GM18517 (cell line): ENCODE measurements at regions not wholly inside any gene's neighbourhood (a gene's known extent, or its start where the extent isn't known, plus 50 kb on each side); places are given as distances from the start of the nearest gene placed in this dataset.

Experiments
- ATAC-seq: cut with Tn5 transposase; IDR thresholded peaks from one replicate; pipeline ENCODE4 v1.9.1; 2021; ENCODE audit warnings: mild to moderate bottlenecking, moderate library complexity; ENCODE audit not compliant: unreplicated experiment

GRCh38 chr2:153106802-153107477 lies 371.6 kb downstream of the RPRM start:
- peak; percentile 55 for ATAC-seq

GRCh38 chr2:153105829-153106578 lies 372.6 kb downstream of the RPRM start:
- ATAC-seq = no peak

- ATAC-seq = no peak
These were observed 377.4 kb downstream of the RPRM start for GRCh38 chr2:153101187-153101586.

GRCh38 chr2:153100151-153100550 lies 378.4 kb downstream of the RPRM start:
- no peak for ATAC-seq

- no peak for ATAC-seq
These were observed 379.7 kb downstream of the ARL6IP6 start for GRCh38 chr2:153098073-153098472.

- no peak for ATAC-seq
These were observed 377.9 kb downstream of the ARL6IP6 start for GRCh38 chr2:153096272-153096671.

GRCh38 chr2:153091344-153091743 lies 372.9 kb downstream of the ARL6IP6 start:
- ATAC-seq = no peak

GRCh38 chr2:153079315-153079714 lies 360.9 kb downstream of the ARL6IP6 start:
- no peak for ATAC-seq

- no peak for ATAC-seq
These were observed 358.9 kb downstream of the ARL6IP6 start for GRCh38 chr2:153077311-153077710.

- ATAC-seq = no peak
These were observed 355.8 kb downstream of the ARL6IP6 start for GRCh38 chr2:153074207-153074606.

GRCh38 chr2:153072813-153073212 lies 354.4 kb downstream of the ARL6IP6 start:
- no peak for ATAC-seq

- ATAC-seq = no peak
These were observed 353.7 kb downstream of the ARL6IP6 start for GRCh38 chr2:153072077-153072476.

- ATAC-seq = no peak
These were observed 352.7 kb downstream of the ARL6IP6 start for GRCh38 chr2:153071090-153071489.

- ATAC-seq = no peak
These were observed 350.5 kb downstream of the ARL6IP6 start for GRCh38 chr2:153068915-153069314.

GRCh38 chr2:153068052-153068451 lies 349.6 kb downstream of the ARL6IP6 start:
- ATAC-seq = no peak

- no peak for ATAC-seq
These were observed 341.1 kb downstream of the ARL6IP6 start for GRCh38 chr2:153059338-153060052.

GRCh38 chr2:153057743-153058142 lies 339.3 kb downstream of the ARL6IP6 start:
- no peak for ATAC-seq

- ATAC-seq = no peak
These were observed 336.8 kb downstream of the ARL6IP6 start for GRCh38 chr2:153055182-153055581.

GRCh38 chr2:153052807-153053559 lies 334.6 kb downstream of the ARL6IP6 start:
- no peak for ATAC-seq

- ATAC-seq = no peak
These were observed 328.8 kb downstream of the ARL6IP6 start for GRCh38 chr2:153047220-153047619.

GRCh38 chr2:153043385-153043784 lies 325.0 kb downstream of the ARL6IP6 start:
- ATAC-seq = no peak
